HEK293 (cell line): ENCODE measurements at regions not wholly inside any gene's neighbourhood (a gene's known extent, or its start where the extent isn't known, plus 50 kb on each side); places are given as distances from the start of the nearest gene placed in this dataset.

Source experiments
- CTCF ChIA-PET: fragments of 350-600 bp; formaldehyde crosslinking; extraction: SDS; loops from one replicate; lab custom pipeline; 2021; ENCODE audit warnings: antibody characterized with exemption; lab: Yijun Ruan, JAX
- POLR2A ChIA-PET: fragments of 300-600 bp; formaldehyde crosslinking; extraction: SDS; loops from one replicate; lab custom pipeline; 2020; ENCODE audit warnings: antibody characterized with exemption, inconsistent platforms; lab: Yijun Ruan, JAX
- H3K27ac ChIP-seq: fragments of 200-500 bp; sonication (Bioruptor generic); 2 replicates; pipeline ENCODE4 v1.5.1; 2014; ENCODE audit warnings: low read depth, low read length, control low read depth, inconsistent platforms; ENCODE audit errors: extremely low read depth
- H3K36me3 ChIP-seq, 2 experiments: fragments of 200-500 bp in 1 of 2; sonication (Bioruptor generic) in 1 of 2; 1 replicate in 1 of 2; 2 replicates in 1 of 2; pipeline ENCODE4 v1.5.1; 2014 to 2017; ENCODE audit warnings: inconsistent platforms in 2 of 2, low read length in 2 of 2; ENCODE audit not compliant: control insufficient read depth in 2 of 2, insufficient read depth in 1 of 2
- H3K4me1 ChIP-seq: fragments of 200-500 bp; sonication (Bioruptor generic); 2 replicates; pipeline ENCODE4 v1.5.1; 2014; ENCODE audit warnings: mild to moderate bottlenecking, low read length, inconsistent platforms; ENCODE audit not compliant: control insufficient read depth, insufficient read depth
- H3K4me3 ChIP-seq: 2 replicates; pipeline ENCODE4 v1.5.1; 2011; ENCODE audit warnings: low read depth, mild to moderate bottlenecking, control low read depth, low read length, moderate library complexity
- H3K9me3 ChIP-seq: fragments of 200-500 bp; sonication (Bioruptor generic); 2 replicates; pipeline ENCODE4 v1.5.1; 2014; ENCODE audit warnings: low read depth, low read length, inconsistent platforms; ENCODE audit not compliant: control insufficient read depth, insufficient read depth
- IKZF3 ChIP-seq: fragments of 450-650 bp; IDR thresholded peaks from 2 replicates; pipeline ENCODE4 v1.5.0; 2018; ENCODE audit warnings: missing biosample characterization, mild to moderate bottlenecking, missing genetic modification characterization, moderate library complexity
- OSR2 ChIP-seq: fragments of 450-650 bp; formaldehyde crosslinking; IDR thresholded peaks from 2 replicates; pipeline ENCODE4 v1.5.1; 2016; ENCODE audit warnings: missing biosample characterization, missing genetic modification characterization
- REPIN1 ChIP-seq: fragments of 450-650 bp; formaldehyde crosslinking; IDR thresholded peaks from 2 replicates; pipeline ENCODE4 v1.5.1; 2017; ENCODE audit warnings: missing biosample characterization, missing genetic modification characterization, low read depth
- ZFP37 ChIP-seq: fragments of 450-650 bp; formaldehyde crosslinking; IDR thresholded peaks from 2 replicates; pipeline ENCODE4 v1.5.1; 2016; ENCODE audit warnings: missing biosample characterization, missing genetic modification characterization
- ZFP69B ChIP-seq: fragments of 450-650 bp; formaldehyde crosslinking; IDR thresholded peaks from 2 replicates; pipeline ENCODE4 v1.5.1; 2016; ENCODE audit warnings: missing biosample characterization, missing genetic modification characterization
- ZNF140 ChIP-seq: fragments of 450-650 bp; formaldehyde crosslinking; IDR thresholded peaks from 2 replicates; pipeline ENCODE4 v1.5.1; 2016; ENCODE audit warnings: missing biosample characterization, missing genetic modification characterization
- ZNF174 ChIP-seq: fragments of 450-650 bp; formaldehyde crosslinking; IDR thresholded peaks from 2 replicates; pipeline ENCODE4 v1.5.0; 2017; ENCODE audit warnings: missing biosample characterization, mild to moderate bottlenecking, missing genetic modification characterization
- ZNF223 ChIP-seq: fragments of 450-650 bp; formaldehyde crosslinking; IDR thresholded peaks from 2 replicates; pipeline ENCODE4 v1.5.1; 2016; ENCODE audit warnings: missing biosample characterization, missing genetic modification characterization
- ZNF324 ChIP-seq: fragments of 450-650 bp; formaldehyde crosslinking; IDR thresholded peaks from 2 replicates; pipeline ENCODE4 v1.5.1; 2016; ENCODE audit warnings: missing biosample characterization, missing genetic modification characterization
- ZNF341 ChIP-seq: fragments of 450-650 bp; formaldehyde crosslinking; IDR thresholded peaks from 2 replicates; pipeline ENCODE4; 2016; ENCODE audit warnings: low read depth, missing biosample characterization, missing genetic modification characterization
- ZNF530 ChIP-seq: fragments of 450-650 bp; formaldehyde crosslinking; IDR thresholded peaks from 2 replicates; pipeline ENCODE4 v1.5.1; 2016; ENCODE audit warnings: low read depth, missing biosample characterization, missing genetic modification characterization
- ZNF596 ChIP-seq: fragments of 450-650 bp; IDR thresholded peaks from 2 replicates; pipeline ENCODE4 v1.5.0; 2018; ENCODE audit warnings: missing biosample characterization, mild to moderate bottlenecking, missing genetic modification characterization, moderate library complexity
- ZNF624 ChIP-seq: fragments of 450-650 bp; formaldehyde crosslinking; IDR thresholded peaks from 2 replicates; pipeline ENCODE4 v1.5.1; 2017; ENCODE audit warnings: missing biosample characterization, missing genetic modification characterization
- ZNF747 ChIP-seq: fragments of 450-650 bp; formaldehyde crosslinking; IDR thresholded peaks from 2 replicates; pipeline ENCODE4 v1.5.1; 2016; ENCODE audit warnings: missing biosample characterization, missing genetic modification characterization
- ZNF791 ChIP-seq: fragments of 450-650 bp; formaldehyde crosslinking; IDR thresholded peaks from 2 replicates; pipeline ENCODE4 v1.5.1; 2016; ENCODE audit warnings: missing biosample characterization, missing genetic modification characterization
- ZNF792 ChIP-seq: fragments of 450-650 bp; formaldehyde crosslinking; IDR thresholded peaks from 2 replicates; pipeline ENCODE4 v1.5.1; 2016; ENCODE audit warnings: missing biosample characterization, missing genetic modification characterization
- ZNF830 ChIP-seq: fragments of 450-650 bp; IDR thresholded peaks from 2 replicates; pipeline ENCODE4 v1.5.0; 2018; ENCODE audit warnings: missing biosample characterization, missing genetic modification characterization, low read depth, mild to moderate bottlenecking, moderate library complexity
- TF ChIP-seq, protein P1 (sequence below): fragments of 450-650 bp; formaldehyde crosslinking; IDR thresholded peaks from 2 replicates; pipeline ENCODE4 v1.5.1; 2016; ENCODE audit warnings: missing biosample characterization, missing genetic modification characterization
- TF ChIP-seq, protein P2 (sequence below): fragments of 450-650 bp; formaldehyde crosslinking; IDR thresholded peaks from 2 replicates; pipeline ENCODE4 v1.5.1; 2016; ENCODE audit warnings: missing biosample characterization, missing genetic modification characterization
- TF ChIP-seq, protein P3 (sequence below): fragments of 450-650 bp; formaldehyde crosslinking; IDR thresholded peaks from 2 replicates; pipeline ENCODE4 v1.5.1; 2016; ENCODE audit warnings: missing biosample characterization, missing genetic modification characterization, low read depth
- TF ChIP-seq, protein P4 (sequence below): fragments of 450-650 bp; formaldehyde crosslinking; IDR thresholded peaks from 2 replicates; pipeline ENCODE4 v1.5.1; 2016; ENCODE audit warnings: missing biosample characterization, missing genetic modification characterization, borderline replicate concordance

DNA sequence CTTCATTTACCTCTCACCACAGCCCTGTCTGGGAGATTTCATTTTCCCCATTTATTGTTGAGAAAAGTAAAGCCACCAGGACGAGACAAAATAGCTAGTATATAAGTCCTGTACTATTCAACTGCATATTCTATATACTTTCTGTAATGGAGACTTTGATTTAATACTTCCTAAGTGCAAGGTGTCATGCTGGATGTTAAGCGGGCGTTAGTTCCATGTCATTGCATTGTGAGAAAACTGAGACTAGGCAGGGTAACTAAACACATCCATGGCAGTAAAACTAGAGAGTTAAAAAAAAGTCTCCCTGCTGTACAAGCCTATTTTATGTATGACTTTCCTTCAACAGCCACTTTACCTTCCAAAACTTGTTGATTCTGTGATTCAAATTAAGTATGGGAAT lies 969.6 kb downstream of the STIM2 start:
- TF ChIP-seq ZFP37 (tag by site-specific recombination) (no peak), ZNF223 (tag by site-specific recombination) (no peak), ZNF140 (tag by site-specific recombination) (no peak), ZNF596 (tag by site-specific recombination) (no peak), ZFP69B (no peak), REPIN1 (tag by site-specific recombination) (no peak), ZNF747 (tag by site-specific recombination) (no peak), ZNF324 (tag by site-specific recombination) (no peak), ZNF341 (tag by site-specific recombination) (no peak), ZNF174 (tag by site-specific recombination) (no peak), ZNF624 (tag by site-specific recombination) (no peak), ZNF791 (tag by site-specific recombination) (no peak), IKZF3 (no peak)
- TF ChIP-seq, protein P1, sequence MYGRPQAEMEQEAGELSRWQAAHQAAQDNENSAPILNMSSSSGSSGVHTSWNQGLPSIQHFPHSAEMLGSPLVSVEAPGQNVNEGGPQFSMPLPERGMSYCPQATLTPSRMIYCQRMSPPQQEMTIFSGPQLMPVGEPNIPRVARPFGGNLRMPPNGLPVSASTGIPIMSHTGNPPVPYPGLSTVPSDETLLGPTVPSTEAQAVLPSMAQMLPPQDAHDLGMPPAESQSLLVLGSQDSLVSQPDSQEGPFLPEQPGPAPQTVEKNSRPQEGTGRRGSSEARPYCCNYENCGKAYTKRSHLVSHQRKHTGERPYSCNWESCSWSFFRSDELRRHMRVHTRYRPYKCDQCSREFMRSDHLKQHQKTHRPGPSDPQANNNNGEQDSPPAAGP = no peak
- Histone ChIP-seq H3K36me3 (no peaks in the 10 kb centered on the region), H3K4me3 (no peak overlapping the region), H3K9me3 (no peaks in the 10 kb centered on the region), H3K4me1 (no peaks in the 10 kb centered on the region), H3K27ac (no peak overlapping the region)
- ChIA-PET POLR2A (no interaction called here), CTCF (interaction anchor here (0.6 kb wide), 1 partner anchor 175 kb away, joined by 3 read pairs; no protein-coding TSS in a partner anchor)

DNA sequence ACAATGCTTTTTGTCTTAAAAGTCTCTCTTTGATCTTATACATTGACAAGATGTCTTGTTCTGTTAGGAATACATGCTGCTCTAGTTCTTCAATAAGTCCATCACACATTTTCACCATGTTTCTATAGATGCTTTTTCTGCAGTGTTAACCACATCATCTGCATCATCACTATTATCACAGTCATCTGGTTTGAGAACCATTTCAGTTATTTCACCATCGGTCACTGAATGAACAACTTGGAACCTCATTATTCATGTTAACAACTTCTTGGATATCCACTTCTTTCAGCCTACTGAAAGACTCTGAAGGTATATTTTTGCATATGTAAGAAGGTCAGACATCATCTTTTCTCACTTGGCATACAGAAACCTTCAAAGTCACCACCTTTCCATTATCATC lies 975.2 kb downstream of the STIM2 start:
- Histone ChIP-seq H3K4me1 (no peaks in the 10 kb centered on the region), H3K27ac (no peak overlapping the region), H3K9me3 (no peaks in the 10 kb centered on the region), H3K36me3 (no peaks in the 10 kb centered on the region), H3K4me3 (no peak overlapping the region)
- POLR2A ChIA-PET = no interaction called here
- CTCF ChIA-PET = no interaction called here
- no peak for TF ChIP-seq ZNF792
- TF ChIP-seq, protein P2, sequence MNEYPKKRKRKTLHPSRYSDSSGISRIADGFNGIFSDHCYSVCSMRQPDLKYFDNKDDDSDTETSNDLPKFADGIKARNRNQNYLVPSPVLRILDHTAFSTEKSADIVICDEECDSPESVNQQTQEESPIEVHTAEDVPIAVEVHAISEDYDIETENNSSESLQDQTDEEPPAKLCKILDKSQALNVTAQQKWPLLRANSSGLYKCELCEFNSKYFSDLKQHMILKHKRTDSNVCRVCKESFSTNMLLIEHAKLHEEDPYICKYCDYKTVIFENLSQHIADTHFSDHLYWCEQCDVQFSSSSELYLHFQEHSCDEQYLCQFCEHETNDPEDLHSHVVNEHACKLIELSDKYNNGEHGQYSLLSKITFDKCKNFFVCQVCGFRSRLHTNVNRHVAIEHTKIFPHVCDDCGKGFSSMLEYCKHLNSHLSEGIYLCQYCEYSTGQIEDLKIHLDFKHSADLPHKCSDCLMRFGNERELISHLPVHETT (tag by site-specific recombination) = no peak
- no peak for TF ChIP-seq ZNF830 (tag by site-specific recombination)
- TF ChIP-seq, protein P3, sequence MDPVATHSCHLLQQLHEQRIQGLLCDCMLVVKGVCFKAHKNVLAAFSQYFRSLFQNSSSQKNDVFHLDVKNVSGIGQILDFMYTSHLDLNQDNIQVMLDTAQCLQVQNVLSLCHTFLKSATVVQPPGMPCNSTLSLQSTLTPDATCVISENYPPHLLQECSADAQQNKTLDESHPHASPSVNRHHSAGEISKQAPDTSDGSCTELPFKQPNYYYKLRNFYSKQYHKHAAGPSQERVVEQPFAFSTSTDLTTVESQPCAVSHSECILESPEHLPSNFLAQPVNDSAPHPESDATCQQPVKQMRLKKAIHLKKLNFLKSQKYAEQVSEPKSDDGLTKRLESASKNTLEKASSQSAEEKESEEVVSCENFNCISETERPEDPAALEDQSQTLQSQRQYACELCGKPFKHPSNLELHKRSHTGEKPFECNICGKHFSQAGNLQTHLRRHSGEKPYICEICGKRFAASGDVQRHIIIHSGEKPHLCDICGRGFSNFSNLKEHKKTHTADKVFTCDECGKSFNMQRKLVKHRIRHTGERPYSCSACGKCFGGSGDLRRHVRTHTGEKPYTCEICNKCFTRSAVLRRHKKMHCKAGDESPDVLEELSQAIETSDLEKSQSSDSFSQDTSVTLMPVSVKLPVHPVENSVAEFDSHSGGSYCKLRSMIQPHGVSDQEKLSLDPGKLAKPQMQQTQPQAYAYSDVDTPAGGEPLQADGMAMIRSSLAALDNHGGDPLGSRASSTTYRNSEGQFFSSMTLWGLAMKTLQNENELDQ (tag by site-specific recombination) = no peak
- TF ChIP-seq, protein P4, sequence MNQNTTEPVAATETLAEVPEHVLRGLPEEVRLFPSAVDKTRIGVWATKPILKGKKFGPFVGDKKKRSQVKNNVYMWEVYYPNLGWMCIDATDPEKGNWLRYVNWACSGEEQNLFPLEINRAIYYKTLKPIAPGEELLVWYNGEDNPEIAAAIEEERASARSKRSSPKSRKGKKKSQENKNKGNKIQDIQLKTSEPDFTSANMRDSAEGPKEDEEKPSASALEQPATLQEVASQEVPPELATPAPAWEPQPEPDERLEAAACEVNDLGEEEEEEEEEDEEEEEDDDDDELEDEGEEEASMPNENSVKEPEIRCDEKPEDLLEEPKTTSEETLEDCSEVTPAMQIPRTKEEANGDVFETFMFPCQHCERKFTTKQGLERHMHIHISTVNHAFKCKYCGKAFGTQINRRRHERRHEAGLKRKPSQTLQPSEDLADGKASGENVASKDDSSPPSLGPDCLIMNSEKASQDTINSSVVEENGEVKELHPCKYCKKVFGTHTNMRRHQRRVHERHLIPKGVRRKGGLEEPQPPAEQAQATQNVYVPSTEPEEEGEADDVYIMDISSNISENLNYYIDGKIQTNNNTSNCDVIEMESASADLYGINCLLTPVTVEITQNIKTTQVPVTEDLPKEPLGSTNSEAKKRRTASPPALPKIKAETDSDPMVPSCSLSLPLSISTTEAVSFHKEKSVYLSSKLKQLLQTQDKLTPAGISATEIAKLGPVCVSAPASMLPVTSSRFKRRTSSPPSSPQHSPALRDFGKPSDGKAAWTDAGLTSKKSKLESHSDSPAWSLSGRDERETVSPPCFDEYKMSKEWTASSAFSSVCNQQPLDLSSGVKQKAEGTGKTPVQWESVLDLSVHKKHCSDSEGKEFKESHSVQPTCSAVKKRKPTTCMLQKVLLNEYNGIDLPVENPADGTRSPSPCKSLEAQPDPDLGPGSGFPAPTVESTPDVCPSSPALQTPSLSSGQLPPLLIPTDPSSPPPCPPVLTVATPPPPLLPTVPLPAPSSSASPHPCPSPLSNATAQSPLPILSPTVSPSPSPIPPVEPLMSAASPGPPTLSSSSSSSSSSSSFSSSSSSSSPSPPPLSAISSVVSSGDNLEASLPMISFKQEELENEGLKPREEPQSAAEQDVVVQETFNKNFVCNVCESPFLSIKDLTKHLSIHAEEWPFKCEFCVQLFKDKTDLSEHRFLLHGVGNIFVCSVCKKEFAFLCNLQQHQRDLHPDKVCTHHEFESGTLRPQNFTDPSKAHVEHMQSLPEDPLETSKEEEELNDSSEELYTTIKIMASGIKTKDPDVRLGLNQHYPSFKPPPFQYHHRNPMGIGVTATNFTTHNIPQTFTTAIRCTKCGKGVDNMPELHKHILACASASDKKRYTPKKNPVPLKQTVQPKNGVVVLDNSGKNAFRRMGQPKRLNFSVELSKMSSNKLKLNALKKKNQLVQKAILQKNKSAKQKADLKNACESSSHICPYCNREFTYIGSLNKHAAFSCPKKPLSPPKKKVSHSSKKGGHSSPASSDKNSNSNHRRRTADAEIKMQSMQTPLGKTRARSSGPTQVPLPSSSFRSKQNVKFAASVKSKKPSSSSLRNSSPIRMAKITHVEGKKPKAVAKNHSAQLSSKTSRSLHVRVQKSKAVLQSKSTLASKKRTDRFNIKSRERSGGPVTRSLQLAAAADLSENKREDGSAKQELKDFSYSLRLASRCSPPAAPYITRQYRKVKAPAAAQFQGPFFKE (tag by site-specific recombination) = no peak
- no peak for TF ChIP-seq ZNF530 (tag by site-specific recombination)
- no peak for TF ChIP-seq OSR2 (tag by site-specific recombination)
